Immature natural killer cell (primary cell): ENCODE measurements at regions not wholly inside any gene's neighbourhood (a gene's known extent, or its start where the extent isn't known, plus 50 kb on each side); places are given as distances from the start of the nearest gene placed in this dataset.

Source experiments
- DNase-seq, 3 donors: peaks; one replicate each; pipeline ENCODE4 v3.0.0; 2022; ENCODE audit warnings: mixed read lengths in 1 of 3
- H3K27ac Mint-ChIP-seq, 6 donors: one replicate each; pipeline ENCODE4 v1.8.0; 2020; ENCODE audit warnings: mixed read lengths in 6 of 6, mild to moderate bottlenecking in 5 of 6, inconsistent platforms in 4 of 6, moderate library complexity in 3 of 6
- H3K27me3 Mint-ChIP-seq, 3 donors: one replicate each; pipeline ENCODE4 v1.8.0; 2020 to 2021; ENCODE audit warnings: low read depth in 3 of 3, mild to moderate bottlenecking in 3 of 3, mixed read lengths in 3 of 3, moderate library complexity in 3 of 3, inconsistent platforms in 1 of 3
- H3K36me3 Mint-ChIP-seq, 3 donors: one replicate each; pipeline ENCODE4 v1.8.0; 2020; ENCODE audit warnings: mixed read lengths in 3 of 3, inconsistent platforms in 2 of 3, mild to moderate bottlenecking in 2 of 3
- H3K4me1 Mint-ChIP-seq, 2 donors: one replicate each; pipeline ENCODE4 v1.8.0; 2020; ENCODE audit warnings: inconsistent platforms in 2 of 2, mild to moderate bottlenecking in 2 of 2, mixed read lengths in 2 of 2, moderate library complexity in 1 of 2
- H3K4me3 Mint-ChIP-seq, 5 donors: one replicate each; pipeline ENCODE4 v1.8.0; 2020; ENCODE audit warnings: mild to moderate bottlenecking in 5 of 5, mixed read lengths in 5 of 5, inconsistent platforms in 3 of 5, moderate library complexity in 3 of 5
- H3K9me3 Mint-ChIP-seq, 6 donors: one replicate each; pipeline ENCODE4 v1.8.0; 2020; ENCODE audit warnings: mild to moderate bottlenecking in 6 of 6, mixed read lengths in 6 of 6, inconsistent platforms in 4 of 6, moderate library complexity in 3 of 6

GRCh38 chr13:22316494-22317025 is 645.7 kb downstream of the FGF9 start:
- Mint-ChIP-seq H3K4me1 (no peaks in the 10 kb centered on the region), H3K4me3 (no peak overlapping the region), H3K36me3 (no peaks in the 10 kb centered on the region), H3K27ac (no peak overlapping the region), H3K27me3 (peaks cover 0 to 4% (median 2%) of the 10 kb centered on the region in 3 donors), H3K9me3 (peaks cover 0 to 15% (median 3%) of the 10 kb centered on the region in 6 donors)
- DNase-seq = no peak

- Mint-ChIP-seq H3K27ac (no peak overlapping the region), H3K4me1 (no peaks in the 10 kb centered on the region), H3K4me3 (no peak overlapping the region), H3K9me3 (peaks cover 0 to 16% (median 3%) of the 10 kb centered on the region in 6 donors), H3K27me3 (no peaks in the 10 kb centered on the region), H3K36me3 (no peaks in the 10 kb centered on the region)
- no peak for DNase-seq
These were observed 650.1 kb downstream of the FGF9 start for GRCh38 chr13:22320991-22321390.

GRCh38 chr13:22325761-22326160 is 654.9 kb downstream of the FGF9 start:
- Mint-ChIP-seq H3K4me1 (no peaks in the 10 kb centered on the region), H3K27ac (no peak overlapping the region), H3K36me3 (no peaks in the 10 kb centered on the region), H3K4me3 (no peak overlapping the region), H3K9me3 (peaks cover 0 to 10% (median 3%) of the 10 kb centered on the region in 6 donors), H3K27me3 (peaks cover 0 to 3% (median 0%) of the 10 kb centered on the region in 3 donors)
- no peak for DNase-seq

GRCh38 chr13:22332416-22332815 is 661.5 kb downstream of the FGF9 start:
- Mint-ChIP-seq H3K9me3 (peaks cover 0 to 9% (median 4%) of the 10 kb centered on the region in 6 donors), H3K36me3 (no peaks in the 10 kb centered on the region), H3K4me3 (no peak overlapping the region), H3K27me3 (peaks cover 0 to 3% (median 0%) of the 10 kb centered on the region in 3 donors), H3K27ac (no peak overlapping the region), H3K4me1 (no peaks in the 10 kb centered on the region)
- no peak for DNase-seq

- Mint-ChIP-seq H3K4me1 (no peaks in the 10 kb centered on the region), H3K36me3 (no peaks in the 10 kb centered on the region), H3K4me3 (no peak overlapping the region), H3K27ac (no peak overlapping the region), H3K9me3 (peaks cover 5 to 27% (median 9%) of the 10 kb centered on the region in 6 donors), H3K27me3 (peaks cover 0 to 7% (median 2%) of the 10 kb centered on the region in 3 donors)
- DNase-seq = no peak
These were observed 665.6 kb downstream of the FGF9 start for GRCh38 chr13:22336460-22336859.

GRCh38 chr13:22357132-22357531 is 686.3 kb downstream of the FGF9 start:
- Mint-ChIP-seq H3K36me3 (no peaks in the 10 kb centered on the region), H3K4me3 (no peak overlapping the region), H3K27me3 (no peaks in the 10 kb centered on the region), H3K4me1 (no peaks in the 10 kb centered on the region), H3K27ac (no peak overlapping the region), H3K9me3 (peaks cover 2 to 15% (median 9%) of the 10 kb centered on the region in 6 donors)
- no peak for DNase-seq

- Mint-ChIP-seq H3K27ac (no peak overlapping the region), H3K4me3 (no peak overlapping the region), H3K4me1 (no peaks in the 10 kb centered on the region), H3K9me3 (peaks cover 9 to 38% (median 14%) of the 10 kb centered on the region in 6 donors), H3K27me3 (no peaks in the 10 kb centered on the region), H3K36me3 (no peaks in the 10 kb centered on the region)
- no peak for DNase-seq
These were observed 698.2 kb downstream of the FGF9 start for GRCh38 chr13:22369090-22369489.

- H3K27ac Mint-ChIP-seq = no peak overlapping the region
- H3K36me3 Mint-ChIP-seq = no peaks in the 10 kb centered on the region
- H3K27me3 Mint-ChIP-seq = no peaks in the 10 kb centered on the region
- no peaks in the 10 kb centered on the region for H3K4me1 Mint-ChIP-seq
- H3K9me3 Mint-ChIP-seq = peaks cover 7 to 40% (median 14%) of the 10 kb centered on the region in 6 donors
- H3K4me3 Mint-ChIP-seq = no peak overlapping the region
- DNase-seq = no peak
These were observed 699.0 kb downstream of the FGF9 start for GRCh38 chr13:22369840-22370239.

GRCh38 chr13:22372261-22372660 is 701.4 kb downstream of the FGF9 start:
- no peak for DNase-seq
- H3K9me3 Mint-ChIP-seq = peaks cover 3 to 42% (median 16%) of the 10 kb centered on the region in 6 donors
- H3K27ac Mint-ChIP-seq = no peak overlapping the region
- H3K4me3 Mint-ChIP-seq = no peak overlapping the region
- peaks cover 0 to 2% (median 0%) of the 10 kb centered on the region in 3 donors for H3K27me3 Mint-ChIP-seq
- no peaks in the 10 kb centered on the region for H3K36me3 Mint-ChIP-seq
- H3K4me1 Mint-ChIP-seq = no peaks in the 10 kb centered on the region

DNA sequence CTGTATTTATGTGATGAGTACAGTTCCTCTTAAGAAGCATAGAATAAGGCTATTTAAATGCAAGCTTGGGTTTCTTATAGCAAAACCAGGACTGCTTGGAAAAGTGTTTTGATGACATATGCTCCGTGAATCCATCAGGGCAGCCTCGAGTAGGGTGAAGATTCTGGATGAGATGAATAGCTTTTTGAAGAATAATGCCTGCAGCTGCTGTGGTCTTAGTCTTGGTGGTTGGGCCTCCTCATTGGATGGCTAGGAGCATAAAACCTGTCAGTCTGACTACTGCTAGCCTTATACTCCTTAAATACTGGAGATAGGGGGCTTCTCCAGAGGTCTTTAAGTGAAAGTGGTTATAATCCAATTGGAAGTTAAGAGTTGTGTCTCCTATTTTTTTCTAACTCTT is 704.3 kb downstream of the FGF9 start:
- H3K27ac Mint-ChIP-seq = no peak overlapping the region
- no peak overlapping the region for H3K4me3 Mint-ChIP-seq
- H3K4me1 Mint-ChIP-seq = no peaks in the 10 kb centered on the region

GRCh38 chr13:22387899-22388298 is 717.0 kb downstream of the FGF9 start:
- Mint-ChIP-seq H3K4me3 (no peak overlapping the region), H3K4me1 (no peaks in the 10 kb centered on the region), H3K36me3 (no peaks in the 10 kb centered on the region), H3K27me3 (peaks cover 0 to 4% (median 0%) of the 10 kb centered on the region in 3 donors), H3K9me3 (peaks cover 0 to 34% (median 8%) of the 10 kb centered on the region in 6 donors), H3K27ac (no peak overlapping the region)
- DNase-seq = no peak

More for the DNA sequence above, 704.3 kb downstream of the FGF9 start:
- DNase-seq = no peak
- Mint-ChIP-seq H3K36me3 (no peaks in the 10 kb centered on the region), H3K27me3 (peaks cover 0 to 2% (median 0%) of the 10 kb centered on the region in 3 donors), H3K9me3 (peaks cover 4 to 32% (median 21%) of the 10 kb centered on the region in 6 donors)

DNA sequence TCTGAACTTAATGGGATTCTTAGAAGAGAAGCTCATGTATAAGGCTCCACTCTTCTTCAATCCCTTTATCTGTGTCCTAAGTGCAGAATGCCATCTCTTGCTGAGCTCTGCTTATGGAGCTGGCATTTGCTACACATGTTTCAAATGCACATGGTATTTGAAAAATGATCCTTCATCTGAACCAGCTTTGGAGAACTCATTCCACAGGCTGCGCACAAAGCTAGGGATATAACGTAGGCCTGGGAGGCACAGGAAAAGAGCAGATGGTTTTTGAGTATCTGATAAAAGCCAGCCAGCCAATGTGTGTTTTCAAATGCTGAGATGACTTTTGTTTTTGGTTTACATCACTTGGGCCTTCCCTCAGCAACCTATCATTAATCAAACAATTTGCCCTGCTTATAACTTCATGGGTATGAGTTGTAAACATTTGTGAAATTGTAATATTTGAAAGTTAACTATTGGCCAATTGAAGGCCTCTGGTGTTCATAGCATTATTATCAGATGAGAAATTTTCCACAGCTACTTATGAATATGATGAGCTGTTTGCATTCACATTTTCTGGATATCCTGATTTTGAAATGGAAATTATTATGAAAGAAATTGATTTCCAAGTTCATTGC is 729.0 kb downstream of the FGF9 start:
- Mint-ChIP-seq H3K9me3 (peaks cover 2 to 18% (median 4%) of the 10 kb centered on the region in 6 donors), H3K27ac (no peak overlapping the region), H3K36me3 (no peaks in the 10 kb centered on the region), H3K4me1 (no peaks in the 10 kb centered on the region), H3K4me3 (no peak overlapping the region), H3K27me3 (no peaks in the 10 kb centered on the region)
- no peak for DNase-seq

DNA sequence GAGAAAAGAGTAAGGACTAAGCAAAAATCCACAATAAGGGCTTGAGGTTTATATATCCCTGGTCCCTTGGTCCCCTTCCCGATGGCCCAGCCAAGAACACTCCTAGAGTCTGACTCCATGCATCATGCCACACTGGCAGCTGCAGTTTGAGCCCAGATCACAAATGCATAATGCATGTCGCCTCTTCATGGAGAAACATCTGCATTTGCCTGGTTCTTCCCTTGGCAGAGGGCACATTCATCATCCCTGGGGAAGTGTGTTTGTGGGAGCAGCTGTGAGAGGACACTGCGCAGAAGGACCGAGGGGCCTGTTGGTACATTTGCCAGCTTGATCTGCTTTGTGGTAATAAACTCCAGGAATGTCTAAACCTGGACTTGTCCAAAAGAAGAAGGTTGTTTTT is 731.8 kb downstream of the FGF9 start:
- Mint-ChIP-seq H3K27ac (no peak overlapping the region), H3K4me3 (no peak overlapping the region), H3K36me3 (no peaks in the 10 kb centered on the region), H3K4me1 (no peaks in the 10 kb centered on the region), H3K27me3 (no peaks in the 10 kb centered on the region), H3K9me3 (peaks cover 0 to 26% (median 7%) of the 10 kb centered on the region in 6 donors)
- no peak for DNase-seq

DNA sequence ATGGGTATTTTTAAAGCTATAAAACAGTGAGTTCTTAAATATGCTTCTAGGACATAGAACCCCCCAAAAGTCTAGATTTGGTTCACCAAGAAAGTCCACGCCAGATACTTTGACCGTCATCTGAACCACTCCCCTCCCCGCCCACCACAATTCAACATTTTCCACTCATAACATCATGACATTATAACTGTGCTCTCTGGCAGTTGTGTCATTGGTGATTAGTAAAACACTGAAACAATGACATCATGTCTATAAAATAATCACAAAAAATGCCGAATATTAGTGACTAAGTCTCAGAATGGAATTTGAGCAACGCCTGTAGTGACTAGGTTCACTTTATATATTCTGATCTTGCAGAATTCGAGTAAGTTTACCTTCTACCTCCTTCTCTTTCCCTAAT is 732.3 kb downstream of the FGF9 start:
- Mint-ChIP-seq H3K27me3 (no peaks in the 10 kb centered on the region), H3K9me3 (peaks cover 0 to 26% (median 7%) of the 10 kb centered on the region in 6 donors), H3K27ac (no peak overlapping the region), H3K36me3 (no peaks in the 10 kb centered on the region), H3K4me1 (no peaks in the 10 kb centered on the region), H3K4me3 (no peak overlapping the region)
- no peak for DNase-seq

GRCh38 chr13:22405891-22406290 is 735.0 kb downstream of the FGF9 start:
- Mint-ChIP-seq H3K9me3 (peaks cover 2 to 28% (median 10%) of the 10 kb centered on the region in 6 donors), H3K27me3 (no peaks in the 10 kb centered on the region), H3K36me3 (no peaks in the 10 kb centered on the region), H3K27ac (no peak overlapping the region), H3K4me1 (no peaks in the 10 kb centered on the region), H3K4me3 (no peak overlapping the region)
- no peak for DNase-seq
